ENCODE measurements at regions not wholly inside any gene's neighbourhood (a gene's known extent, or its start where the extent isn't known, plus 50 kb on each side); places are given as distances from the start of the nearest gene placed in this dataset.

GRCh38 chr20:41782730-41783406 is 164.7 kb upstream of the CHD6 start:
- H3K27ac ChIP-seq = no peak overlapping the region
- TF ChIP-seq ZFX (IDR thresholded peaks at IDR 0.05; ENCODE audit: borderline replicate concordance) (no peak), CTCF (IDR thresholded peaks at IDR 0.05) (no peak)

- no peak overlapping the region for H3K27ac ChIP-seq
- no peak for TF ChIP-seq CTCF (IDR thresholded peaks at IDR 0.05)
Observed at GRCh38 chr20:41782255-41782654, 164.1 kb upstream of the CHD6 start.

- TF ChIP-seq CTCF (IDR thresholded peaks at IDR 0.05) (no peak), ZFX (IDR thresholded peaks at IDR 0.05; ENCODE audit: borderline replicate concordance) (no peak)
- H3K27ac ChIP-seq = no peak overlapping the region
Observed at GRCh38 chr20:41776421-41776820, 158.2 kb upstream of the CHD6 start.

GRCh38 chr20:41774291-41774690 is 156.1 kb upstream of the CHD6 start:
- TF ChIP-seq CTCF (IDR thresholded peaks at IDR 0.05) (no peak), ZFX (IDR thresholded peaks at IDR 0.05; ENCODE audit: borderline replicate concordance) (no peak)
- no peak overlapping the region for H3K27ac ChIP-seq

- no peak overlapping the region for H3K27ac ChIP-seq
- no peak for TF ChIP-seq CTCF (IDR thresholded peaks at IDR 0.05)
- TF ChIP-seq ZFX (IDR thresholded peaks at IDR 0.05; ENCODE audit: borderline replicate concordance) = no peak
Observed at GRCh38 chr20:41770965-41771364, 152.8 kb upstream of the CHD6 start.

GRCh38 chr20:41770427-41770826 is 152.2 kb upstream of the CHD6 start:
- TF ChIP-seq ZFX (IDR thresholded peaks at IDR 0.05; ENCODE audit: borderline replicate concordance) (no peak), CTCF (IDR thresholded peaks at IDR 0.05) (no peak)
- H3K27ac ChIP-seq = no peak overlapping the region

GRCh38 chr20:41769592-41770018 is 151.4 kb upstream of the CHD6 start:
- TF ChIP-seq ZFX (IDR thresholded peaks at IDR 0.05; ENCODE audit: borderline replicate concordance) = no peak
- TF ChIP-seq CTCF (IDR thresholded peaks at IDR 0.05) = no peak
- no peak overlapping the region for H3K27ac ChIP-seq

All from 22Rv1 (cell line).